Endothelial cell of umbilical vein (primary cell): ENCODE measurements at regions not wholly inside any gene's neighbourhood (a gene's known extent, or its start where the extent isn't known, plus 50 kb on each side); places are given as distances from the start of the nearest gene placed in this dataset.

ENCODE experiments used
- BruUV-seq: library from RNA; stranded (reverse); fragments of 400-500 nt; replicated peaks from 2 replicates; lab custom pipeline; 2021; lab: Mats Ljungman, UMichigan
- CTCF ChIA-PET: fragments of 300-600, 350-600 bp; sonication (Branson Sonifier 250); formaldehyde crosslinking; loops from one replicate; lab custom pipeline; 2021; ENCODE audit warnings: antibody characterized with exemption, inconsistent platforms; lab: Charles Lee
- POLR2A ChIA-PET: fragments of 300-600, 350-600 bp; sonication (Branson Sonifier 250); formaldehyde crosslinking; loops from one replicate; lab custom pipeline; 2021; ENCODE audit warnings: antibody characterized with exemption, inconsistent platforms; lab: Charles Lee
- DNase-seq: peaks from one replicate; pipeline ENCODE4 v3.0.0-alpha.2; 2011; ENCODE audit warnings: low read depth, low spot score
- FAIRE-seq: peaks from 2 replicates; lab custom pipeline; 2011; peaks lifted over from hg19 to GRCh38; lab: Jason Lieb, UNC
- H2AFZ ChIP-seq: 2 replicates; pipeline ENCODE4 v1.6.0; 2012; ENCODE audit warnings: low read depth, low read length, control low read depth, inconsistent platforms
- H3K27ac ChIP-seq: 2 replicates; pipeline ENCODE4 v1.5.1; 2011; ENCODE audit warnings: low read depth, mild to moderate bottlenecking, control low read depth, low read length, moderate library complexity; ENCODE audit not compliant: insufficient read depth
- H3K27me3 ChIP-seq, 2 experiments: 2 replicates each; pipeline versions ENCODE4 v1.6.0 to v1.6.1; 2011; ENCODE audit warnings: low read length in 2 of 2, mixed read lengths in 1 of 2; ENCODE audit not compliant: control insufficient read depth in 2 of 2, insufficient read depth in 2 of 2
- H3K36me3 ChIP-seq, 2 experiments: 2 replicates in 1 of 2; 3 replicates in 1 of 2; pipeline ENCODE4 v1.5.1; 2011; ENCODE audit warnings: low read length in 2 of 2, mild to moderate bottlenecking in 1 of 2, moderate library complexity in 1 of 2; ENCODE audit not compliant: control insufficient read depth in 2 of 2, insufficient read depth in 2 of 2; ENCODE audit errors: extremely low read depth in 1 of 2
- H3K4me1 ChIP-seq: 3 replicates; pipeline ENCODE4 v1.5.1; 2011; ENCODE audit warnings: mild to moderate bottlenecking, low read length; ENCODE audit not compliant: control insufficient read depth, insufficient read depth; ENCODE audit errors: extremely low read depth
- H3K4me2 ChIP-seq: 2 replicates; pipeline ENCODE4 v1.6.1; 2011; ENCODE audit warnings: low read length, control low read depth, mixed read lengths; ENCODE audit not compliant: insufficient read depth
- H3K4me3 ChIP-seq, 3 experiments: fragments of 200-600 bp in 1 of 3; sonication (generic), shearing (Covaris generic) in 1 of 3; replicated peaks in 1 of 3; 2 replicates each; pipeline ENCODE4 v1.5.1; 2011 to 2016; ENCODE audit warnings: control low read depth in 3 of 3, low read length in 3 of 3, mild to moderate bottlenecking in 2 of 3, inconsistent platforms in 1 of 3, low read depth in 1 of 3, moderate library complexity in 1 of 3; ENCODE audit not compliant: insufficient read depth in 1 of 3
- H3K79me2 ChIP-seq: 2 replicates; pipeline ENCODE4 v1.6.0; 2012; ENCODE audit warnings: low read length, inconsistent platforms; ENCODE audit not compliant: control insufficient read depth, insufficient read depth
- H3K9ac ChIP-seq: replicated peaks from 2 replicates; pipeline ENCODE3; 2011; ENCODE audit warnings: low read length, control low read depth; ENCODE audit not compliant: insufficient read depth; ENCODE audit errors: extremely low read depth
- H3K9me1 ChIP-seq: replicated peaks from 3 replicates; pipeline ENCODE4 v1.6.0; 2011; ENCODE audit warnings: mild to moderate bottlenecking, low read length; ENCODE audit not compliant: control insufficient read depth, insufficient read depth; ENCODE audit errors: extremely low read depth
- H3K9me3 ChIP-seq: replicated peaks from 2 replicates; pipeline ENCODE4 v1.5.1; 2012; ENCODE audit warnings: low read length, inconsistent platforms; ENCODE audit not compliant: control insufficient read depth, insufficient read depth
- H4K20me1 ChIP-seq: replicated peaks from 2 replicates; pipeline ENCODE3; 2011; ENCODE audit warnings: mild to moderate bottlenecking, low read length; ENCODE audit not compliant: control insufficient read depth, insufficient read depth; ENCODE audit errors: extremely low read depth
- EZH2 ChIP-seq: IDR thresholded peaks from 2 replicates; pipeline ENCODE4 v1.6.1; 2012; ENCODE audit warnings: borderline replicate concordance, low read depth, mild to moderate bottlenecking, moderate library complexity, low read length, inconsistent platforms; ENCODE audit not compliant: severe bottlenecking
- FOS ChIP-seq: IDR thresholded peaks from 2 replicates; pipeline ENCODE4 v1.6.1; 2011; ENCODE audit warnings: mild to moderate bottlenecking, low read length, moderate library complexity, borderline replicate concordance; ENCODE audit not compliant: insufficient read depth
- GATA2 ChIP-seq: IDR thresholded peaks from 2 replicates; pipeline ENCODE4 v1.7.0; 2011; ENCODE audit warnings: low read depth, mild to moderate bottlenecking, moderate library complexity, mixed read lengths, low read length; ENCODE audit not compliant: insufficient read length, insufficient read depth
- JUN ChIP-seq: IDR thresholded peaks from 2 replicates; pipeline ENCODE4 v1.6.1; 2011; ENCODE audit warnings: borderline replicate concordance, low read depth; ENCODE audit not compliant: insufficient read length, insufficient read depth
- MYC ChIP-seq: IDR thresholded peaks from one replicate; pipeline ENCODE4 v1.6.1; 2011; ENCODE audit warnings: mild to moderate bottlenecking, low read depth, low read length
- POLR2A ChIP-seq: IDR thresholded peaks from 2 replicates; pipeline ENCODE4 v1.6.1; 2012; ENCODE audit warnings: low read depth, mild to moderate bottlenecking, control low read depth, low read length
- POLR2AphosphoS5 ChIP-seq: IDR thresholded peaks from 2 replicates; pipeline ENCODE4 v1.6.1; 2012; ENCODE audit warnings: low read depth, mild to moderate bottlenecking, control low read depth, low read length, moderate library complexity; ENCODE audit not compliant: insufficient read depth
- dilution Hi-C: fragments of 300-500 bp; cut with MboI; formaldehyde crosslinking; loops from one replicate; pipeline ENCODE4 v1.15.0; 2019; ENCODE audit warnings: low sequenced_read_pairs; ENCODE audit not compliant: extremely low pct_ligation_motif_present
- intact Hi-C: fragments of 100-400 bp; cut with micrococcal nuclease; formaldehyde crosslinking; loops from one replicate; pipeline ENCODE4 v1.10.0; 2022
- TF ChIP-seq, protein P1 (sequence below), 2 donors: IDR thresholded peaks; 1 replicate in 1 of 2; 2 replicates in 1 of 2; pipeline ENCODE4 v1.5.1; 2011; ENCODE audit warnings: low read length in 2 of 2, mild to moderate bottlenecking in 2 of 2, moderate library complexity in 2 of 2, control low read depth in 1 of 2, inconsistent platforms in 1 of 2, low read depth in 1 of 2; ENCODE audit not compliant: insufficient read depth in 1 of 2; ENCODE audit errors: extremely low read depth in 1 of 2
- TF ChIP-seq, protein P2 (sequence below): IDR thresholded peaks from 2 replicates; pipeline ENCODE4 v1.6.1; 2011; ENCODE audit not compliant: insufficient read depth, insufficient read length

DNA sequence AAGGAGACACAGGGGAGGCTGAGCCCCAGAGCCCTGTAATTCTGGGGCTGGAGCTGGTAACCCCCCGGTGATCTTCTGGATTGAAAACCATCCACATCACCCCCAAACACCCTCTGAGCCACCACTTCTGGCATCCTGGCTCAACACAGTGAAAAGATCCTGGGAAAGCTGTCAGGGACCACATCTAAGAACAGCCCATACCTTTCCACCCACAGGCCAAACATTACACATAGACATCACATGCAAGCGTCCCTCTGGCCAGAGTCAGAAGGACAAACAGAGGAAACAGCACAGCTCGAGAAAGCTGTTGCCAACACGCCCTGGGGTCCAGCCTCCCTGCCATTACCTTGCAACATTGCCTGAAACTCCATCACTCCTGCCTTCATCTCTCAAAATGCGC is 469.5 kb downstream of the SOX6 start:
- no peak overlapping the region for H3K4me2 ChIP-seq
- H3K9me3 ChIP-seq = no peaks in the 10 kb centered on the region
- H3K27me3 ChIP-seq = no peaks in the 10 kb centered on the region
- intact Hi-C loops (no loop called here), dilution Hi-C loops (no loop called here)
- H3K9ac ChIP-seq = no peak overlapping the region
- FAIRE-seq (no peak), DNase-seq (no peak)
- BruUV-seq = no TSS peak
- CTCF ChIA-PET = no interaction called here
- H3K9me1 ChIP-seq = no peaks in the 10 kb centered on the region
- H4K20me1 ChIP-seq = no peaks in the 10 kb centered on the region
- H2AFZ ChIP-seq = no peak overlapping the region
- H3K4me3 ChIP-seq = no peak overlapping the region
- H3K36me3 ChIP-seq = no peaks in the 10 kb centered on the region
- H3K27ac ChIP-seq = no peak overlapping the region
- POLR2A ChIA-PET = no interaction called here
- TF ChIP-seq GATA2 = no peak
- TF ChIP-seq POLR2A = no peak
- no peak for TF ChIP-seq JUN
- no peak for TF ChIP-seq POLR2AphosphoS5
- TF ChIP-seq, protein P1, sequence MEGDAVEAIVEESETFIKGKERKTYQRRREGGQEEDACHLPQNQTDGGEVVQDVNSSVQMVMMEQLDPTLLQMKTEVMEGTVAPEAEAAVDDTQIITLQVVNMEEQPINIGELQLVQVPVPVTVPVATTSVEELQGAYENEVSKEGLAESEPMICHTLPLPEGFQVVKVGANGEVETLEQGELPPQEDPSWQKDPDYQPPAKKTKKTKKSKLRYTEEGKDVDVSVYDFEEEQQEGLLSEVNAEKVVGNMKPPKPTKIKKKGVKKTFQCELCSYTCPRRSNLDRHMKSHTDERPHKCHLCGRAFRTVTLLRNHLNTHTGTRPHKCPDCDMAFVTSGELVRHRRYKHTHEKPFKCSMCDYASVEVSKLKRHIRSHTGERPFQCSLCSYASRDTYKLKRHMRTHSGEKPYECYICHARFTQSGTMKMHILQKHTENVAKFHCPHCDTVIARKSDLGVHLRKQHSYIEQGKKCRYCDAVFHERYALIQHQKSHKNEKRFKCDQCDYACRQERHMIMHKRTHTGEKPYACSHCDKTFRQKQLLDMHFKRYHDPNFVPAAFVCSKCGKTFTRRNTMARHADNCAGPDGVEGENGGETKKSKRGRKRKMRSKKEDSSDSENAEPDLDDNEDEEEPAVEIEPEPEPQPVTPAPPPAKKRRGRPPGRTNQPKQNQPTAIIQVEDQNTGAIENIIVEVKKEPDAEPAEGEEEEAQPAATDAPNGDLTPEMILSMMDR (IDR thresholded peaks at IDR 0.05; ENCODE audit: extremely low read depth in 1 of 2, insufficient read depth in 1 of 2, low read depth in 1 of 2, low read length in 2 of 2) = no peak
- no peak for TF ChIP-seq FOS
- no peak for TF ChIP-seq MYC
- TF ChIP-seq, protein P2, sequence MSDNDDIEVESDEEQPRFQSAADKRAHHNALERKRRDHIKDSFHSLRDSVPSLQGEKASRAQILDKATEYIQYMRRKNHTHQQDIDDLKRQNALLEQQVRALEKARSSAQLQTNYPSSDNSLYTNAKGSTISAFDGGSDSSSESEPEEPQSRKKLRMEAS = no peak
- TF ChIP-seq EZH2 = no peak
- H3K4me1 ChIP-seq = no peaks in the 10 kb centered on the region
- H3K79me2 ChIP-seq = no peaks in the 10 kb centered on the region
